Endothelial cell of umbilical vein (primary cell): ENCODE measurements at regions not wholly inside any gene's neighbourhood (a gene's known extent, or its start where the extent isn't known, plus 50 kb on each side); places are given as distances from the start of the nearest gene placed in this dataset.
A peak's percentile ranks its signal among the peaks of the same experiment; 100 is the strongest.

Experiments
- BruUV-seq: library from RNA; stranded (reverse); fragments of 400-500 nt; replicated peaks from 2 replicates; lab custom pipeline; 2021; lab: Mats Ljungman, UMichigan
- CTCF ChIA-PET: fragments of 300-600, 350-600 bp; sonication (Branson Sonifier 250); formaldehyde crosslinking; loops from one replicate; lab custom pipeline; 2021; ENCODE audit warnings: antibody characterized with exemption, inconsistent platforms; lab: Charles Lee
- POLR2A ChIA-PET: fragments of 300-600, 350-600 bp; sonication (Branson Sonifier 250); formaldehyde crosslinking; loops from one replicate; lab custom pipeline; 2021; ENCODE audit warnings: antibody characterized with exemption, inconsistent platforms; lab: Charles Lee
- DNase-seq: peaks from one replicate; pipeline ENCODE4 v3.0.0-alpha.2; 2011; ENCODE audit warnings: low read depth, low spot score
- FAIRE-seq: peaks from 2 replicates; lab custom pipeline; 2011; peaks lifted over from hg19 to GRCh38; lab: Jason Lieb, UNC
- H2AFZ ChIP-seq: 2 replicates; pipeline ENCODE4 v1.6.0; 2012; ENCODE audit warnings: low read depth, low read length, control low read depth, inconsistent platforms
- H3K27ac ChIP-seq: 2 replicates; pipeline ENCODE4 v1.5.1; 2011; ENCODE audit warnings: low read depth, mild to moderate bottlenecking, control low read depth, low read length, moderate library complexity; ENCODE audit not compliant: insufficient read depth
- H3K27me3 ChIP-seq, 2 experiments: 2 replicates each; pipeline versions ENCODE4 v1.6.0 to v1.6.1; 2011; ENCODE audit warnings: low read length in 2 of 2, mixed read lengths in 1 of 2; ENCODE audit not compliant: control insufficient read depth in 2 of 2, insufficient read depth in 2 of 2
- H3K36me3 ChIP-seq, 2 experiments: 2 replicates in 1 of 2; 3 replicates in 1 of 2; pipeline ENCODE4 v1.5.1; 2011; ENCODE audit warnings: low read length in 2 of 2, mild to moderate bottlenecking in 1 of 2, moderate library complexity in 1 of 2; ENCODE audit not compliant: control insufficient read depth in 2 of 2, insufficient read depth in 2 of 2; ENCODE audit errors: extremely low read depth in 1 of 2
- H3K4me1 ChIP-seq: 3 replicates; pipeline ENCODE4 v1.5.1; 2011; ENCODE audit warnings: mild to moderate bottlenecking, low read length; ENCODE audit not compliant: control insufficient read depth, insufficient read depth; ENCODE audit errors: extremely low read depth
- H3K4me2 ChIP-seq: 2 replicates; pipeline ENCODE4 v1.6.1; 2011; ENCODE audit warnings: low read length, control low read depth, mixed read lengths; ENCODE audit not compliant: insufficient read depth
- H3K4me3 ChIP-seq, 3 experiments: fragments of 200-600 bp in 1 of 3; sonication (generic), shearing (Covaris generic) in 1 of 3; replicated peaks in 1 of 3; 2 replicates each; pipeline ENCODE4 v1.5.1; 2011 to 2016; ENCODE audit warnings: control low read depth in 3 of 3, low read length in 3 of 3, mild to moderate bottlenecking in 2 of 3, inconsistent platforms in 1 of 3, low read depth in 1 of 3, moderate library complexity in 1 of 3; ENCODE audit not compliant: insufficient read depth in 1 of 3
- H3K79me2 ChIP-seq: 2 replicates; pipeline ENCODE4 v1.6.0; 2012; ENCODE audit warnings: low read length, inconsistent platforms; ENCODE audit not compliant: control insufficient read depth, insufficient read depth
- H3K9ac ChIP-seq: replicated peaks from 2 replicates; pipeline ENCODE3; 2011; ENCODE audit warnings: low read length, control low read depth; ENCODE audit not compliant: insufficient read depth; ENCODE audit errors: extremely low read depth
- H3K9me1 ChIP-seq: replicated peaks from 3 replicates; pipeline ENCODE4 v1.6.0; 2011; ENCODE audit warnings: mild to moderate bottlenecking, low read length; ENCODE audit not compliant: control insufficient read depth, insufficient read depth; ENCODE audit errors: extremely low read depth
- H3K9me3 ChIP-seq: replicated peaks from 2 replicates; pipeline ENCODE4 v1.5.1; 2012; ENCODE audit warnings: low read length, inconsistent platforms; ENCODE audit not compliant: control insufficient read depth, insufficient read depth
- H4K20me1 ChIP-seq: replicated peaks from 2 replicates; pipeline ENCODE3; 2011; ENCODE audit warnings: mild to moderate bottlenecking, low read length; ENCODE audit not compliant: control insufficient read depth, insufficient read depth; ENCODE audit errors: extremely low read depth
- FOS ChIP-seq: IDR thresholded peaks from 2 replicates; pipeline ENCODE4 v1.6.1; 2011; ENCODE audit warnings: mild to moderate bottlenecking, low read length, moderate library complexity, borderline replicate concordance; ENCODE audit not compliant: insufficient read depth
- GATA2 ChIP-seq: IDR thresholded peaks from 2 replicates; pipeline ENCODE4 v1.7.0; 2011; ENCODE audit warnings: low read depth, mild to moderate bottlenecking, moderate library complexity, mixed read lengths, low read length; ENCODE audit not compliant: insufficient read length, insufficient read depth
- MAX ChIP-seq: IDR thresholded peaks from 2 replicates; pipeline ENCODE4 v1.6.1; 2011; ENCODE audit not compliant: insufficient read depth, insufficient read length
- MYC ChIP-seq: IDR thresholded peaks from one replicate; pipeline ENCODE4 v1.6.1; 2011; ENCODE audit warnings: mild to moderate bottlenecking, low read depth, low read length
- POLR2A ChIP-seq: IDR thresholded peaks from 2 replicates; pipeline ENCODE4 v1.6.1; 2012; ENCODE audit warnings: low read depth, mild to moderate bottlenecking, control low read depth, low read length
- POLR2AphosphoS5 ChIP-seq: IDR thresholded peaks from 2 replicates; pipeline ENCODE4 v1.6.1; 2012; ENCODE audit warnings: low read depth, mild to moderate bottlenecking, control low read depth, low read length, moderate library complexity; ENCODE audit not compliant: insufficient read depth
- dilution Hi-C: fragments of 300-500 bp; cut with MboI; formaldehyde crosslinking; loops from one replicate; pipeline ENCODE4 v1.15.0; 2019; ENCODE audit warnings: low sequenced_read_pairs; ENCODE audit not compliant: extremely low pct_ligation_motif_present
- intact Hi-C: fragments of 100-400 bp; cut with micrococcal nuclease; formaldehyde crosslinking; loops from one replicate; pipeline ENCODE4 v1.10.0; 2022

- Histone ChIP-seq H3K9ac (no peak overlapping the region), H3K36me3 (no peaks in the 10 kb centered on the region), H3K27ac (no peak overlapping the region), H4K20me1 (no peaks in the 10 kb centered on the region), H3K9me1 (no peaks in the 10 kb centered on the region), H3K4me2 (peak overlapping the region; percentile 30), H3K27me3 (no peaks in the 10 kb centered on the region), H2AFZ (no peak overlapping the region), H3K79me2 (no peaks in the 10 kb centered on the region), H3K4me3 (no peak overlapping the region), H3K9me3 (no peaks in the 10 kb centered on the region), H3K4me1 (peaks cover 8% of the 10 kb centered on the region)
- FAIRE-seq (no peak), DNase-seq (peak; percentile 43)
- dilution Hi-C loops = no loop called here
- ChIA-PET POLR2A (no interaction called here), CTCF (interaction anchor here (0.6 to 1.9 kb wide), 22 partner anchors 9 to 524 kb away, joined by 3 to 9 read pairs (median 4); partner anchors contain the start of gene EDIL3)
- TF ChIP-seq FOS (peak; percentile 63), POLR2AphosphoS5 (no peak)
- intact Hi-C loops = loop anchor here (1.0 to 10.0 kb wide), 4 partner anchors 176 to 733 kb away; no protein-coding TSS in a partner anchor
- no TSS peak for BruUV-seq
These were observed 66.1 kb upstream of the EDIL3 start for GRCh38 chr5:84450617-84451414.

DNA sequence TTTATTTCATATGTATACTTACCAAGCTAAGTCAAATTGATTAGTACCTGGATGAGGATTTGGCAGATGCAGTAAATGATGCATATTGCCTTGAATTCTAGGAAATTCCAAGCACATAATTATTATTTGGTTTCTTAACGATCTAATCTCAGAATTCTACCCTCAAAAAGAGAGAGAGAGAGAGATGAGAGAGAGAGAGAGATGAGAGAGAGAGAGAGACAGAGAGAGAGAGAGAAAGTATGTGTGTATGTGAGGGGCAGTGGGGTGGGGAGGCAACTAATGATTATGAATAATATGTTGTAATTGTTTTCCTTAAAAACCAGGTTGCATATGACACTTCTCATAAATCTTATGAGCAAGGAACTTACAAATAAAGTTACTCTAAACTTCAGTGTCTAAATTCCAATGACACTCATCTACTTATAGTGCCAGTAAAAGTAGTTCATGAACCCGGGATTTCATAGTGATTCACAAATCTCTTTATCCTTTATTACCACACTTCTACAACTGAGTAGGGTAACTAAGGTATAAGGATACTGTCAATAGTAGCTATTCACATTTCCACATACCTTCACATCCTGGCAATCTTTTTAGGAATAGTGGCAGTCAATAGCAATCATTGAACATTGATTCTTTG, 60.5 kb upstream of the EDIL3 start:
- no peak for TF ChIP-seq MAX
- no peak for TF ChIP-seq GATA2
- no peak for TF ChIP-seq MYC
- no peak for TF ChIP-seq POLR2A
- intact Hi-C loops = no loop called here
- DNase-seq = no peak

More for the DNA sequence above, 60.5 kb upstream of the EDIL3 start:
- Histone ChIP-seq H3K27ac (no peak overlapping the region), H3K27me3 (no peaks in the 10 kb centered on the region), H2AFZ (no peak overlapping the region), H3K9ac (no peak overlapping the region), H3K9me1 (no peaks in the 10 kb centered on the region), H3K9me3 (no peaks in the 10 kb centered on the region), H4K20me1 (no peaks in the 10 kb centered on the region), H3K36me3 (no peaks in the 10 kb centered on the region), H3K4me1 (no peaks in the 10 kb centered on the region), H3K79me2 (no peaks in the 10 kb centered on the region), H3K4me2 (no peak overlapping the region), H3K4me3 (no peak overlapping the region)
- no peak for FAIRE-seq
- no TSS peak for BruUV-seq
- dilution Hi-C loops = no loop called here
- CTCF ChIA-PET = no interaction called here
- POLR2A ChIA-PET = no interaction called here
